HG02798 (cell line): ENCODE measurements at regions not wholly inside any gene's neighbourhood (a gene's known extent, or its start where the extent isn't known, plus 50 kb on each side); places are given as distances from the start of the nearest gene placed in this dataset.
"Not testable (repeated sequence)": the region's sequence is repeated elsewhere in the genome, so short reads cannot be mapped to it uniquely, and the experiment has no call there.

Experiments used
- ATAC-seq: cut with Tn5 transposase; IDR thresholded peaks from one replicate; pipeline ENCODE4 v1.9.1; 2021; ENCODE audit warnings: mild to moderate bottlenecking; ENCODE audit not compliant: unreplicated experiment, poor library complexity

GRCh38 chr6:6723921-6724538 is 135.5 kb downstream of the LY86 start:
- peak; percentile 16 for ATAC-seq

GRCh38 chr6:6724539-6725467 is 136.3 kb downstream of the LY86 start:
- peak; percentile 60 for ATAC-seq

GRCh38 chr6:6725468-6726209 is 137.1 kb downstream of the LY86 start:
- no peak for ATAC-seq

GRCh38 chr6:6728169-6728941 is 139.8 kb downstream of the LY86 start:
- ATAC-seq: no peak

- no peak for ATAC-seq
These were observed 141.5 kb downstream of the LY86 start for GRCh38 chr6:6729971-6730370.

GRCh38 chr6:6730831-6731230 is 142.3 kb downstream of the LY86 start:
- no peak for ATAC-seq

- no peak for ATAC-seq
These were observed 146.3 kb downstream of the LY86 start for GRCh38 chr6:6734479-6735465.

- no peak for ATAC-seq
These were observed 148.5 kb downstream of the LY86 start for GRCh38 chr6:6736791-6737654.

- no peak for ATAC-seq
These were observed 149.2 kb downstream of the LY86 start for GRCh38 chr6:6737671-6738070.

GRCh38 chr6:6738108-6738507 is 149.6 kb downstream of the LY86 start:
- no peak for ATAC-seq

GRCh38 chr6:6738922-6739716 is 150.6 kb downstream of the LY86 start:
- no peak for ATAC-seq

GRCh38 chr6:6740595-6740994 is 152.1 kb downstream of the LY86 start:
- no peak for ATAC-seq

GRCh38 chr6:6741264-6741663 is 152.7 kb downstream of the LY86 start:
- no peak for ATAC-seq

- ATAC-seq: no peak
These were observed 154.0 kb downstream of the LY86 start for GRCh38 chr6:6742535-6742934.

GRCh38 chr6:6744551-6744950 is 156.0 kb downstream of the LY86 start:
- ATAC-seq: no peak

GRCh38 chr6:6745637-6746332 is 157.3 kb downstream of the LY86 start:
- not testable (repeated sequence) for ATAC-seq
